ENCODE measurements at regions not wholly inside any gene's neighbourhood (a gene's known extent, or its start where the extent isn't known, plus 50 kb on each side); places are given as distances from the start of the nearest gene placed in this dataset.
A peak's percentile ranks its signal among the peaks of the same experiment; 100 is the strongest.

- H3K4me3 ChIP-seq (ENCODE audit: low read length) = no peak overlapping the region
- TF ChIP-seq, protein P1, sequence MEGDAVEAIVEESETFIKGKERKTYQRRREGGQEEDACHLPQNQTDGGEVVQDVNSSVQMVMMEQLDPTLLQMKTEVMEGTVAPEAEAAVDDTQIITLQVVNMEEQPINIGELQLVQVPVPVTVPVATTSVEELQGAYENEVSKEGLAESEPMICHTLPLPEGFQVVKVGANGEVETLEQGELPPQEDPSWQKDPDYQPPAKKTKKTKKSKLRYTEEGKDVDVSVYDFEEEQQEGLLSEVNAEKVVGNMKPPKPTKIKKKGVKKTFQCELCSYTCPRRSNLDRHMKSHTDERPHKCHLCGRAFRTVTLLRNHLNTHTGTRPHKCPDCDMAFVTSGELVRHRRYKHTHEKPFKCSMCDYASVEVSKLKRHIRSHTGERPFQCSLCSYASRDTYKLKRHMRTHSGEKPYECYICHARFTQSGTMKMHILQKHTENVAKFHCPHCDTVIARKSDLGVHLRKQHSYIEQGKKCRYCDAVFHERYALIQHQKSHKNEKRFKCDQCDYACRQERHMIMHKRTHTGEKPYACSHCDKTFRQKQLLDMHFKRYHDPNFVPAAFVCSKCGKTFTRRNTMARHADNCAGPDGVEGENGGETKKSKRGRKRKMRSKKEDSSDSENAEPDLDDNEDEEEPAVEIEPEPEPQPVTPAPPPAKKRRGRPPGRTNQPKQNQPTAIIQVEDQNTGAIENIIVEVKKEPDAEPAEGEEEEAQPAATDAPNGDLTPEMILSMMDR (conservative IDR thresholded peaks at IDR 0.05; ENCODE audit: low read length) = no peak
- no peak for DNase-seq (ENCODE audit: low read depth)
Measured at GRCh38 chr2:195317550-195317949, 339.5 kb upstream of the SLC39A10 start.

DNA sequence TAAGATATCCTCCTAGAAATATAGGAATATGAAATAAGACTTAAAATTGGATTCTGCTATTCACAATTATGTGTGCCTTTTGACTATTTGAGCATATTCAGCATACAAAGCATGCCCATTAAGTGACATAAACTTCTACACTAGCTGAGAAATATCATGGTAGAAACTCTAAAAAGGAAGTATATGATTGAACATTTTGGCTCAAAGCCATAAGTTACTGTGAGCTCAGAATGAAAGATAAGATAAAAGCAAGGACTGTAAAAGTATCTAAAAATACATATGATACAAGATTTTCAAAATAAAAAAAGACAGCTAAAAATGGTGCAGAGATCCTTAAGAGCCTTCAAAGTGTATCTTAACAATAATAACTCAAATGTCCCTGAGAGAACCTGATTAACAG, 340.5 kb upstream of the SLC39A10 start:
- TF ChIP-seq, protein P1 (conservative IDR thresholded peaks at IDR 0.05; ENCODE audit: low read length) = no peak
- no peak overlapping the region for H3K4me3 ChIP-seq (ENCODE audit: low read length)
- DNase-seq (ENCODE audit: low read depth) = no peak

- no peak overlapping the region for H3K4me3 ChIP-seq (ENCODE audit: low read length)
- no peak for DNase-seq (ENCODE audit: low read depth)
- TF ChIP-seq, protein P1 (conservative IDR thresholded peaks at IDR 0.05; ENCODE audit: low read length) = no peak
Measured at GRCh38 chr2:195313962-195314361, 343.1 kb upstream of the SLC39A10 start.

DNA sequence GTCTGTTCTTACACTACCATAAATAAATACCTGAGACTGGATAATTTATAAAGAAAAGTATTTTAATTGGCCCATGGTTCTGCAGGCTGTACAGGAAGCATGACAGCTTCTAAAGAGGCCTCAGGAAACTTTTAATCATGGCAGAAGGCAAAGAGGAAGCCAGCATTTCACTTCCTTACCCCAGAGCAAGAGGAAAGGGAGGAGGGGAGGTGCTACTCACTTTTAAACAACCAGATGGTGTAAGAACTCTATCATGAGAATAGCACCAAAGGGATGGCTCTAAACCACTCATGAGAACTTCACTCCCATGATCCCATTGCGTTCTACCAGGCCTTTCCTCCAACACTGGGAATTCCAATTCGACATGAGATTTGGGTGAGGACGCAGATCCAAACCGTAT, 344.4 kb upstream of the SLC39A10 start:
- H3K4me3 ChIP-seq (ENCODE audit: low read length) = no peak overlapping the region
- peak; percentile 3 for DNase-seq (ENCODE audit: low read depth)
- TF ChIP-seq, protein P1 (conservative IDR thresholded peaks at IDR 0.05; ENCODE audit: low read length) = 0 out of 2 replicates have a peak, but pooled peaks have one; percentile 8

DNA sequence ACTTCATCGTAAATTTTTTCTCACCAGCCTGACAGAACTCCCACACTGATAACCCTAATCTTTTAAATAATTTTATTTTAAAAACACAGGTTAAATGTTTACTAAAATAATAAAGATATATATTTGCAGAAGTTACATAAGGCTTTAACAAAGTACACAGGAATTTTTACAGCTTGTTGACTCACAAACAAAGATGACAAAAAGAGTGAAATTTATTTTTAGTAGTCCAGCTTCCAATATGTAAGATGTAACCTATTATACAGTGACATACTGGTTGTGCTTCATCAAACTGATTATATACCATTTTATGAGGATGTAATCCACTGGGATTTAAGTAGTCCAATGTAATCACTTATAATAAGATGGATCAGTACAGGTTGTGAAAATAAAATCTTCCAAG, 348.9 kb upstream of the SLC39A10 start:
- no peak overlapping the region for H3K4me3 ChIP-seq (ENCODE audit: low read length)
- TF ChIP-seq, protein P1 (conservative IDR thresholded peaks at IDR 0.05; ENCODE audit: low read length) = no peak
- DNase-seq (ENCODE audit: low read depth) = no peak

DNA sequence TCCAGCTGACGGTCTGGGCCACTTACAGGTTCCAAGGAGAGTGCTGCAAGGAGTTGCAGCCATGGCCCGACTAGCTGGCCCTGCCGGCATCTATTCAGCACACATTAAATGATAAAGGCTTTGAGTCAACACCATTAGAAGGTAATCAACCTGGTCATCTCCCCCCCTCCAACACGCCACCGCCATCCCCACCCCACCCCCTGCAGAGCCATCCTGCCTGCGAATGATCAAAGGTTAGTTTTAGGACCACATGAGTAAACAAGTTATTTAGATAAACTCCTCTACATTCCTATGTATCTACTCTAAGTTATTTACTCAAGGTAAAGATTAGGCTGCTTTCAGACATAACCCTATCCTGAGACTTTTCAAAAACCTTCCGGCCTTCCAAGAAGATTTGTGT, 349.3 kb upstream of the SLC39A10 start:
- DNase-seq (ENCODE audit: low read depth) = no peak
- no peak overlapping the region for H3K4me3 ChIP-seq (ENCODE audit: low read length)
- TF ChIP-seq, protein P1 (conservative IDR thresholded peaks at IDR 0.05; ENCODE audit: low read length) = no peak

GRCh38 chr2:195304310-195304709, 352.7 kb upstream of the SLC39A10 start:
- DNase-seq (ENCODE audit: low read depth) = peak; percentile 6
- TF ChIP-seq, protein P1 (conservative IDR thresholded peaks at IDR 0.05; ENCODE audit: low read length) = peak; percentile 29
- no peak overlapping the region for H3K4me3 ChIP-seq (ENCODE audit: low read length)
